Left lung (tissue), 4 donors: ENCODE measurements at regions not wholly inside any gene's neighbourhood (a gene's known extent, or its start where the extent isn't known, plus 50 kb on each side); places are given as distances from the start of the nearest gene placed in this dataset.

Experiments used
- ATAC-seq: fragments of 200-7000 bp; cut with Tn5 transposase; one replicate; pipeline ENCODE4 v1.9.1; 2020; ENCODE audit warnings: moderate library complexity
- DNase-seq, 4 donors: peaks; one replicate each; pipeline ENCODE4 v3.0.0-alpha.2; 2013 to 2020
- H3K27ac ChIP-seq, 2 donors: fragments of 200-600 bp; sonication (generic) in 1 of 2; one replicate each; pipeline versions ENCODE4 v1.5.0 to v1.8.0; 2020 to 2021
- H3K27me3 ChIP-seq, 2 donors: fragments of 200-600 bp; sonication (generic) in 1 of 2; one replicate each; pipeline versions ENCODE4 v1.5.0 to v1.8.0; 2020 to 2021
- H3K36me3 ChIP-seq, 2 donors: fragments of 200-600 bp; sonication (generic) in 1 of 2; one replicate each; pipeline versions ENCODE4 v1.5.0 to v1.8.0; 2020 to 2021
- H3K4me1 ChIP-seq, 2 donors: fragments of 200-600 bp; one replicate each; pipeline ENCODE4 v1.8.0; 2021
- H3K4me3 ChIP-seq, 2 donors: fragments of 200-600 bp; sonication (generic) in 1 of 2; one replicate each; pipeline versions ENCODE4 v1.5.0 to v1.8.0; 2020 to 2021; ENCODE audit warnings: mild to moderate bottlenecking in 1 of 2
- H3K9me3 ChIP-seq, 2 donors: fragments of 200-600 bp; sonication (generic) in 1 of 2; one replicate each; pipeline versions ENCODE4 v1.5.0 to v1.8.0; 2020 to 2021
- intact Hi-C, 2 donors: fragments of 100-400 bp; cut with DNase I; formaldehyde crosslinking; loops; one replicate each; pipeline versions ENCODE4 v1.11.2 to v1.14.2; 2022
- TF ChIP-seq, protein P1 (sequence below), 2 donors: fragments of 200-600 bp; sonication (generic) in 1 of 2; IDR thresholded peaks; one replicate each; pipeline versions ENCODE4 v1.5.0 to v1.8.0; 2021; ENCODE audit warnings: antibody characterized with exemption in 2 of 2
- donor health status: DM: no; HTN: yes; CAD: no.
- donor health status: DM: no; HTN: no; CAD: no.

DNA sequence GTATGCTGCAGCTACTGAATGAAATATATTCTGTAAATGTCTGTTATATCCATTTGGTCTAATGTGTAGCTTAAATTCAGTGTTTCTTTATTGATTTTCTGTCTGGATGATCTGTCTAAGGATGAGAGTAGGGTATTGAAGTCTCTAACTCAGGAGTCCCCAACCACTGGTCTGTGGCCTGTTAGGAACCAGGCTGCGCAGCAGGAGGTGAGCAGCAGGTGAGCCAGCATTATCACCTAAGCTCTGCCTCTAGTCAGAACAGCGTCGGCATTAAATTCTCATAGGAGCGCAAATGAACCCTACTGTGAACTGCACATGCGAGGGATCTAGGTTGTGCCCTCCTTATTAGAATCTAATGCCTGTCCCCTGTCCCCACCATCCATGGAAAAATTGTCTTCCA lies 329.7 kb upstream of the RGS6 start:
- ATAC-seq: no peak
- Histone ChIP-seq H3K36me3 (no peaks in the 10 kb centered on the region), H3K9me3 (peaks cover 0 to 17% of the 10 kb centered on the region in 2 donors), H3K4me1 (no peaks in the 10 kb centered on the region), H3K4me3 (no peak overlapping the region), H3K27ac (no peak overlapping the region), H3K27me3 (no peaks in the 10 kb centered on the region)
- intact Hi-C loops: no loop called here
- TF ChIP-seq, protein P1, sequence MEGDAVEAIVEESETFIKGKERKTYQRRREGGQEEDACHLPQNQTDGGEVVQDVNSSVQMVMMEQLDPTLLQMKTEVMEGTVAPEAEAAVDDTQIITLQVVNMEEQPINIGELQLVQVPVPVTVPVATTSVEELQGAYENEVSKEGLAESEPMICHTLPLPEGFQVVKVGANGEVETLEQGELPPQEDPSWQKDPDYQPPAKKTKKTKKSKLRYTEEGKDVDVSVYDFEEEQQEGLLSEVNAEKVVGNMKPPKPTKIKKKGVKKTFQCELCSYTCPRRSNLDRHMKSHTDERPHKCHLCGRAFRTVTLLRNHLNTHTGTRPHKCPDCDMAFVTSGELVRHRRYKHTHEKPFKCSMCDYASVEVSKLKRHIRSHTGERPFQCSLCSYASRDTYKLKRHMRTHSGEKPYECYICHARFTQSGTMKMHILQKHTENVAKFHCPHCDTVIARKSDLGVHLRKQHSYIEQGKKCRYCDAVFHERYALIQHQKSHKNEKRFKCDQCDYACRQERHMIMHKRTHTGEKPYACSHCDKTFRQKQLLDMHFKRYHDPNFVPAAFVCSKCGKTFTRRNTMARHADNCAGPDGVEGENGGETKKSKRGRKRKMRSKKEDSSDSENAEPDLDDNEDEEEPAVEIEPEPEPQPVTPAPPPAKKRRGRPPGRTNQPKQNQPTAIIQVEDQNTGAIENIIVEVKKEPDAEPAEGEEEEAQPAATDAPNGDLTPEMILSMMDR (IDR thresholded peaks at IDR 0.05): no peak
- no peak for DNase-seq

DNA sequence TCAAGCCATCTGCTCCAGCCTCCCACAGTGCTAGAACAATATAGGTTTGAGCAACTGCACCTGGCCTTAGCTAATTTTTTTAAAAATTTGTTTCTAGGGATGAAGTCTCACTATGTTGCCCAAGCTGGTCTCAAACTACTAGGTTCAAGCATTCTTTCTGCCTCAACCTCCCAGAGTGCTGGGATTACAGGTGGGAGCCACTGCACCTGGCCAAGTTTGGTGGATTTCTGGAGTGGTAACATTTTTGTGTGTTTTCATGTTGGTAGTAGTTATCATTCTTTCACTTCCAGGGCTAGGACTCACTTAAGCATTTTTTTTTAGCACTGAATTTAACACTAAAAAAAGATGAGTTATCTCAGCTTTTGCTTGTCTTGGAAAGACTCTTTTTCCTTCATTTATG lies 328.0 kb upstream of the RGS6 start:
- Histone ChIP-seq H3K27me3 (no peaks in the 10 kb centered on the region), H3K9me3 (peaks cover 0 to 17% of the 10 kb centered on the region in 2 donors), H3K4me1 (no peaks in the 10 kb centered on the region), H3K36me3 (no peaks in the 10 kb centered on the region), H3K27ac (no peak overlapping the region), H3K4me3 (no peak overlapping the region)
- TF ChIP-seq, protein P1 (IDR thresholded peaks at IDR 0.05): no peak
- DNase-seq (no peak), ATAC-seq (no peak)
- intact Hi-C loops: no loop called here

DNA sequence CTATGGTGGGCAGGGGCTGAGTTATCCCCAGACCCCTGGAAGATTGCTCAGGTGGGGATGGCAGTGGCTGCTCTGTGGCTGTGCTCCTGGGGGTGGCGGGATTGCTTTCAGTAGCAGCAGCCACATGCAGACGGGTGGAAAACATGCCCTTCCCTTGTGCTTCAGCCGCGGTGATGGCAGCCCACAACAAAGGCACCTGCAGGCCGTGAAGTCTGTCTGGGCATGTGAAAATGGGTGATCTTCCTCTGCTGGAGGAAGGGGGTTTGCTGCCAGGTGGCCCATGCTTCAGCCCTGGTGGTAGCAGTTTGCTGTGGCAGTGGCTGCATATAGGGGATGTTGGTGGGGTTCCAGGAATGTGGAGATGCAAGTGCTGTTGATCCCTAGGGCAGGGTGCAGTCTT lies 326.2 kb upstream of the RGS6 start:
- ATAC-seq (no peak), DNase-seq (no peak)
- TF ChIP-seq, protein P1 (IDR thresholded peaks at IDR 0.05): no peak
- intact Hi-C loops: no loop called here
- peaks cover 0 to 2% of the 10 kb centered on the region in 2 donors for H3K9me3 ChIP-seq
- no peak overlapping the region for H3K4me3 ChIP-seq
- H3K27ac ChIP-seq: no peak overlapping the region
- no peaks in the 10 kb centered on the region for H3K4me1 ChIP-seq
- no peaks in the 10 kb centered on the region for H3K36me3 ChIP-seq
- H3K27me3 ChIP-seq: no peaks in the 10 kb centered on the region

DNA sequence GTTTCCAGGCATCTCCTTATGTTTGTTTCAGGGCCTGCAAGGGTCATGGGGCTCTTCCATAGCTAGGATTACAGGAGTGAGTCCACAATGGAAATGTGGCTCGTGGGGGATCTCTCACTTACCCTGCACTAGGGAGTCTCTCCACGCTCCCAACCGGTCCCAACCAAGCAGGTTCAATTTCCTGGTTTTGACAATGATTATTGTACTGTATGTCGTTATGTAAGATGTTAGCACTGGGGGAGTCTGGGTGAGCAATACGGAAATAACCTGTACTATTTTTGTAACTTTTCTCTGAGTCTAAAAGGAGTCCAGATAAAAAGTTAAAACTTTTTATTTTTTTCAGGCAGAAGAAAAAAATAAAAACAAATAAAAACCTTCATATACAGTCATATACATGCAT lies 325.7 kb upstream of the RGS6 start:
- Histone ChIP-seq H3K36me3 (no peaks in the 10 kb centered on the region), H3K4me1 (no peaks in the 10 kb centered on the region), H3K27ac (no peak overlapping the region), H3K9me3 (no peaks in the 10 kb centered on the region), H3K27me3 (no peaks in the 10 kb centered on the region), H3K4me3 (no peak overlapping the region)
- intact Hi-C loops: no loop called here
- ATAC-seq (no peak), DNase-seq (no peak)
- TF ChIP-seq, protein P1 (IDR thresholded peaks at IDR 0.05): no peak

DNA sequence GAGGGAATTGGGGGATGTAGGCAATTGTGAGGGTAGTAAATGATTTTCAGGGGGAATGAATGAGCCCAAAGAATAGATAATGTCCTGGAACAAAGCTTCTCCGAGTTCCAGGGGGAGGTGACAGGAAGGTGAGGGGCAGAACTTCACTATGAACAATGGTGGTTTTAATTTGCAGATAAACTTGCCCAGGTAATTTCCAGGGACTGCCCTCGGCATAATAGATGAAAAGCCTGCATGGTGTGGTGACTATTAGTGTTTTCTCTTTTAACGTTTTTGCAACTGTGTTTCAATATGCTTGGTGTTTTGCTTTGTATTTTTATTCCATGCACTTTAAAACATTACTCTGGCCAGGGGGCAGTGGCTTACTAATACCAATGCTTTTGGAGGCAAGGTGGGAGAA lies 325.2 kb upstream of the RGS6 start:
- Histone ChIP-seq H3K36me3 (no peaks in the 10 kb centered on the region), H3K9me3 (no peaks in the 10 kb centered on the region), H3K4me3 (no peak overlapping the region), H3K27ac (no peak overlapping the region), H3K4me1 (no peaks in the 10 kb centered on the region), H3K27me3 (no peaks in the 10 kb centered on the region)
- TF ChIP-seq, protein P1 (IDR thresholded peaks at IDR 0.05): no peak
- intact Hi-C loops: no loop called here
- no peak for ATAC-seq
- no peak for DNase-seq
